ENCODE measurements at regions not wholly inside any gene's neighbourhood (a gene's known extent, or its start where the extent isn't known, plus 50 kb on each side); places are given as distances from the start of the nearest gene placed in this dataset.

- H3K27me3 ChIP-seq (ENCODE audit: control insufficient read depth in 1 of 2, insufficient read depth in 1 of 2, low read length in 2 of 2): no peaks in the 10 kb centered on the region
- H2BK120ac ChIP-seq (ENCODE audit: low read depth, low read length): no peak overlapping the region
- H2AFZ ChIP-seq (ENCODE audit: low read depth, low read length): no peak overlapping the region
- H3K79me1 ChIP-seq (replicated peaks; ENCODE audit: low read length, poor library complexity, severe bottlenecking): no peaks in the 10 kb centered on the region
- no peak overlapping the region for H4K91ac ChIP-seq (ENCODE audit: low read length)
- no peak overlapping the region for H3K4me2 ChIP-seq (ENCODE audit: low read length, poor library complexity, severe bottlenecking)
- no peaks in the 10 kb centered on the region for H3K4me1 ChIP-seq (ENCODE audit: control insufficient read depth, insufficient read depth, low read depth, low read length)
- no peak overlapping the region for H2BK5ac ChIP-seq (ENCODE audit: low read depth, low read length, poor library complexity, severe bottlenecking)
- H4K8ac ChIP-seq (ENCODE audit: low read length): no peak overlapping the region
- no peak overlapping the region for H2AK5ac ChIP-seq (ENCODE audit: low read length, severe bottlenecking)
- H2BK12ac ChIP-seq (ENCODE audit: low read length in 2 of 2): no peak overlapping the region
- H3K36me3 ChIP-seq (ENCODE audit: control insufficient read depth in 1 of 2, insufficient read depth in 2 of 2, low read depth in 1 of 2, low read length in 2 of 2): no peaks in the 10 kb centered on the region
- no peak overlapping the region for H3K14ac ChIP-seq (ENCODE audit: low read length in 2 of 2)
- no peak overlapping the region for H3K23ac ChIP-seq (ENCODE audit: low read length in 2 of 2)
- H3K9ac ChIP-seq (ENCODE audit: low read length): no peak overlapping the region
- no peak overlapping the region for H2BK15ac ChIP-seq (ENCODE audit: low read depth, poor library complexity, severe bottlenecking)
- H3K4ac ChIP-seq (ENCODE audit: low read depth in 1 of 2, low read length in 2 of 2): no peak overlapping the region
- H3K18ac ChIP-seq (ENCODE audit: low read depth in 1 of 2, low read length in 2 of 2): no peak overlapping the region
- H3K9me3 ChIP-seq (ENCODE audit: control insufficient read depth, low read length): peaks cover 9% of the 10 kb centered on the region
- no peak overlapping the region for H3K4me3 ChIP-seq (ENCODE audit: insufficient read depth in 1 of 2, low read depth in 1 of 2, low read length in 2 of 2)
- no peak overlapping the region for H3K27ac ChIP-seq (ENCODE audit: low read length, poor library complexity, severe bottlenecking)
- WGBS: 88% methylated on average over 5 of the region's 6 CpGs
- no peak for DNase-seq
These were observed 103.0 kb upstream of the NAALADL2 start for GRCh38 chr3:174755833-174756829.

GRCh38 chr3:174758943-174759342 lies 100.2 kb upstream of the NAALADL2 start:
- no peak overlapping the region for H3K9ac ChIP-seq (ENCODE audit: low read length)
- no peaks in the 10 kb centered on the region for H3K27me3 ChIP-seq (ENCODE audit: control insufficient read depth in 1 of 2, insufficient read depth in 1 of 2, low read length in 2 of 2)
- no peak overlapping the region for H2BK15ac ChIP-seq (ENCODE audit: low read depth, poor library complexity, severe bottlenecking)
- H2AFZ ChIP-seq (ENCODE audit: low read depth, low read length): no peak overlapping the region
- no peak overlapping the region for H3K23ac ChIP-seq (ENCODE audit: low read length in 2 of 2)
- peaks cover 2% of the 10 kb centered on the region for H3K9me3 ChIP-seq (ENCODE audit: control insufficient read depth, low read length)
- H2BK5ac ChIP-seq (ENCODE audit: low read depth, low read length, poor library complexity, severe bottlenecking): no peak overlapping the region
- H3K27ac ChIP-seq (ENCODE audit: low read length, poor library complexity, severe bottlenecking): no peak overlapping the region
- H3K4me1 ChIP-seq (ENCODE audit: control insufficient read depth, insufficient read depth, low read depth, low read length): no peaks in the 10 kb centered on the region
- no peak overlapping the region for H2AK5ac ChIP-seq (ENCODE audit: low read length, severe bottlenecking)
- H3K4me2 ChIP-seq (ENCODE audit: low read length, poor library complexity, severe bottlenecking): no peak overlapping the region
- no peak overlapping the region for H3K18ac ChIP-seq (ENCODE audit: low read depth in 1 of 2, low read length in 2 of 2)
- H3K14ac ChIP-seq (ENCODE audit: low read length in 2 of 2): no peak overlapping the region
- no peaks in the 10 kb centered on the region for H3K36me3 ChIP-seq (ENCODE audit: control insufficient read depth in 1 of 2, insufficient read depth in 2 of 2, low read depth in 1 of 2, low read length in 2 of 2)
- no peak overlapping the region for H3K4me3 ChIP-seq (ENCODE audit: insufficient read depth in 1 of 2, low read depth in 1 of 2, low read length in 2 of 2)
- H3K4ac ChIP-seq (ENCODE audit: low read depth in 1 of 2, low read length in 2 of 2): no peak overlapping the region
- no peak overlapping the region for H4K91ac ChIP-seq (ENCODE audit: low read length)
- H2BK120ac ChIP-seq (ENCODE audit: low read depth, low read length): no peak overlapping the region
- no peaks in the 10 kb centered on the region for H3K79me1 ChIP-seq (replicated peaks; ENCODE audit: low read length, poor library complexity, severe bottlenecking)
- H2BK12ac ChIP-seq (ENCODE audit: low read length in 2 of 2): no peak overlapping the region
- no peak overlapping the region for H4K8ac ChIP-seq (ENCODE audit: low read length)
- no peak for DNase-seq

GRCh38 chr3:174767406-174767805 lies 91.7 kb upstream of the NAALADL2 start:
- no peaks in the 10 kb centered on the region for H3K27me3 ChIP-seq (ENCODE audit: control insufficient read depth in 1 of 2, insufficient read depth in 1 of 2, low read length in 2 of 2)
- no peaks in the 10 kb centered on the region for H3K79me1 ChIP-seq (replicated peaks; ENCODE audit: low read length, poor library complexity, severe bottlenecking)
- no peak overlapping the region for H3K18ac ChIP-seq (ENCODE audit: low read depth in 1 of 2, low read length in 2 of 2)
- no peak overlapping the region for H3K4me3 ChIP-seq (ENCODE audit: insufficient read depth in 1 of 2, low read depth in 1 of 2, low read length in 2 of 2)
- no peak overlapping the region for H2AFZ ChIP-seq (ENCODE audit: low read depth, low read length)
- H3K9me3 ChIP-seq (ENCODE audit: control insufficient read depth, low read length): no peaks in the 10 kb centered on the region
- no peak overlapping the region for H3K4ac ChIP-seq (ENCODE audit: low read depth in 1 of 2, low read length in 2 of 2)
- H2BK12ac ChIP-seq (ENCODE audit: low read length in 2 of 2): no peak overlapping the region
- no peak overlapping the region for H3K23ac ChIP-seq (ENCODE audit: low read length in 2 of 2)
- H3K4me2 ChIP-seq (ENCODE audit: low read length, poor library complexity, severe bottlenecking): no peak overlapping the region
- no peak overlapping the region for H2AK5ac ChIP-seq (ENCODE audit: low read length, severe bottlenecking)
- no peak overlapping the region for H2BK120ac ChIP-seq (ENCODE audit: low read depth, low read length)
- H2BK15ac ChIP-seq (ENCODE audit: low read depth, poor library complexity, severe bottlenecking): no peak overlapping the region
- 75% methylated on average over 4 of the region's 5 CpGs for WGBS
- no peak for DNase-seq
- no peak overlapping the region for H4K91ac ChIP-seq (ENCODE audit: low read length)
- no peak overlapping the region for H3K27ac ChIP-seq (ENCODE audit: low read length, poor library complexity, severe bottlenecking)
- H3K9ac ChIP-seq (ENCODE audit: low read length): no peak overlapping the region
- no peak overlapping the region for H3K14ac ChIP-seq (ENCODE audit: low read length in 2 of 2)
- H4K8ac ChIP-seq (ENCODE audit: low read length): no peak overlapping the region
- no peaks in the 10 kb centered on the region for H3K4me1 ChIP-seq (ENCODE audit: control insufficient read depth, insufficient read depth, low read depth, low read length)
- no peak overlapping the region for H2BK5ac ChIP-seq (ENCODE audit: low read depth, low read length, poor library complexity, severe bottlenecking)
- no peaks in the 10 kb centered on the region for H3K36me3 ChIP-seq (ENCODE audit: control insufficient read depth in 1 of 2, insufficient read depth in 2 of 2, low read depth in 1 of 2, low read length in 2 of 2)

GRCh38 chr3:174767853-174768382 lies 91.2 kb upstream of the NAALADL2 start:
- Histone ChIP-seq H3K23ac (ENCODE audit: low read length in 2 of 2) (no peak overlapping the region), H2BK12ac (ENCODE audit: low read length in 2 of 2) (no peak overlapping the region), H2BK120ac (ENCODE audit: low read depth, low read length) (no peak overlapping the region), H3K79me1 (replicated peaks; ENCODE audit: low read length, poor library complexity, severe bottlenecking) (no peaks in the 10 kb centered on the region), H3K36me3 (ENCODE audit: control insufficient read depth in 1 of 2, insufficient read depth in 2 of 2, low read depth in 1 of 2, low read length in 2 of 2) (no peaks in the 10 kb centered on the region), H3K4me2 (ENCODE audit: low read length, poor library complexity, severe bottlenecking) (no peak overlapping the region), H3K4me1 (ENCODE audit: control insufficient read depth, insufficient read depth, low read depth, low read length) (no peaks in the 10 kb centered on the region), H3K4ac (ENCODE audit: low read depth in 1 of 2, low read length in 2 of 2) (no peak overlapping the region), H2BK15ac (ENCODE audit: low read depth, poor library complexity, severe bottlenecking) (no peak overlapping the region), H3K14ac (ENCODE audit: low read length in 2 of 2) (no peak overlapping the region), H2BK5ac (ENCODE audit: low read depth, low read length, poor library complexity, severe bottlenecking) (no peak overlapping the region), H3K27ac (ENCODE audit: low read length, poor library complexity, severe bottlenecking) (no peak overlapping the region), H2AK5ac (ENCODE audit: low read length, severe bottlenecking) (no peak overlapping the region), H3K9me3 (ENCODE audit: control insufficient read depth, low read length) (no peaks in the 10 kb centered on the region), H3K27me3 (ENCODE audit: control insufficient read depth in 1 of 2, insufficient read depth in 1 of 2, low read length in 2 of 2) (no peaks in the 10 kb centered on the region), H2AFZ (ENCODE audit: low read depth, low read length) (no peak overlapping the region), H4K91ac (ENCODE audit: low read length) (no peak overlapping the region), H3K18ac (ENCODE audit: low read depth in 1 of 2, low read length in 2 of 2) (no peak overlapping the region), H4K8ac (ENCODE audit: low read length) (no peak overlapping the region), H3K9ac (ENCODE audit: low read length) (no peak overlapping the region), H3K4me3 (ENCODE audit: insufficient read depth in 1 of 2, low read depth in 1 of 2, low read length in 2 of 2) (no peak overlapping the region)
- 75% methylated on average over 5 of the region's 5 CpGs for WGBS
- DNase-seq: no peak

Measured in mesenchymal stem cell (in vitro differentiated cells and primary cell).